Vagina (tissue), 2 donors: ENCODE measurements at regions not wholly inside any gene's neighbourhood (a gene's known extent, or its start where the extent isn't known, plus 50 kb on each side); places are given as distances from the start of the nearest gene placed in this dataset.

Experiments
- CTCF ChIP-seq, 3 experiments: fragments of 450-650 bp in 2 of 3; fragments of 200-600 bp in 1 of 3; sonication (generic) in 1 of 3; IDR thresholded peaks; one replicate each; pipeline ENCODE4 v1.5.1; 2017 to 2019; ENCODE audit warnings: antibody characterized with exemption in 3 of 3, mild to moderate bottlenecking in 2 of 3, moderate library complexity in 2 of 3
- POLR2A ChIP-seq, 2 donors: fragments of 450-650 bp; IDR thresholded peaks; one replicate each; pipeline ENCODE4 v1.6.1; 2017; ENCODE audit warnings: antibody characterized with exemption in 2 of 2, mild to moderate bottlenecking in 2 of 2, moderate library complexity in 2 of 2

DNA sequence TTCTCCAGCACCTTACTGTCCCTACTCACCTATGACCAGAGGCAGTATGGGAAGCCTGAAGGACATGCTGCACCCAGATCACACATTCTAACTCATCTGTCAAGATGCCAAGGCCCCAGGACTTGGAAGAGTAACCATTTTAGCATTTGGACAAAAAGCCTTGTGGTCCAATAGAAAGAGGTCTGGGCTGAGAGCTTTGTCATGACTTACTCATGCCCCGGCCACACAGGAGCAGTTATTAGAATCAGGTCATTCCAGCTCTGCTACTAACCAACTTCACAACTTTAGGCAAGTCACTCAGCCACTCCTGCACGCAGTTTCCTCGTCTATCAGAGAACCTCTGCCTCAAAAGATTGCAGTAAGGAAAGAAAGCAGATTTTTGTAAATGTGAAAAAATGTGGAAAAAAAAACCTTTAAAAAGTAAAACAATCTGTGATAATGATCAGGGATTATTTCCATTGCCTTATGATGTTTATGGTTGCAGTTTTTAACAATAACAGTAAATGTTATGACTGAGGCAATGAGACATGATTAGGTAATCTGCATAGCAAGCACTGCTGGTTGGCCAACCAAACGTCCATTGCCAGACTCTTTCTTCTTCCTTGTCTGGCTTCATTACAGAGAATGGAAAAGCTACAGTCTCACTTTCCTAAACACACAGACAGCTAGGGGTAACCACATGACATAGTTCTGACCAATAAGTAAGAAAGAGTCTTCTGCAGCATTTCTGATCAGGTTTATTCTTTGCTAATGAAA, 255.4 kb upstream of the CHAC2 start:
- TF ChIP-seq CTCF (IDR thresholded peaks at IDR 0.05), result no peak
- no peak for TF ChIP-seq POLR2A (IDR thresholded peaks at IDR 0.05)
